Dedifferentiated amniotic fluid mesenchymal stem cell (primary cell): ENCODE measurements at regions not wholly inside any gene's neighbourhood (a gene's known extent, or its start where the extent isn't known, plus 50 kb on each side); places are given as distances from the start of the nearest gene placed in this dataset.
A peak's percentile ranks its signal among the peaks of the same experiment; 100 is the strongest.

Experiments
- DNase-seq: peaks from one replicate; pipeline ENCODE4 v3.0.0-alpha.2; 2016; ENCODE audit errors: extremely low spot score

- no peak for DNase-seq
These were observed 125.5 kb upstream of the IRF2BP2 start for GRCh38 chr1:234735476-234735875.

- DNase-seq = no peak
These were observed 124.9 kb upstream of the IRF2BP2 start for GRCh38 chr1:234734869-234735268.

- no peak for DNase-seq
These were observed 124.4 kb upstream of the IRF2BP2 start for GRCh38 chr1:234734412-234734835.

GRCh38 chr1:234733427-234733826, 123.4 kb upstream of the IRF2BP2 start:
- no peak for DNase-seq

- no peak for DNase-seq
These were observed 122.9 kb upstream of the IRF2BP2 start for GRCh38 chr1:234732671-234733390.

GRCh38 chr1:234732260-234732659, 122.3 kb upstream of the IRF2BP2 start:
- no peak for DNase-seq

GRCh38 chr1:234731569-234732085, 121.6 kb upstream of the IRF2BP2 start:
- DNase-seq = no peak

GRCh38 chr1:234730770-234731568, 121.0 kb upstream of the IRF2BP2 start:
- no peak for DNase-seq

- no peak for DNase-seq
These were observed 120.4 kb upstream of the IRF2BP2 start for GRCh38 chr1:234730475-234730769.

GRCh38 chr1:234729561-234730474, 119.8 kb upstream of the IRF2BP2 start:
- no peak for DNase-seq

GRCh38 chr1:234728740-234729139, 118.8 kb upstream of the IRF2BP2 start:
- no peak for DNase-seq

GRCh38 chr1:234727018-234727940, 117.3 kb upstream of the IRF2BP2 start:
- DNase-seq = no peak

GRCh38 chr1:234726359-234726943, 116.5 kb upstream of the IRF2BP2 start:
- no peak for DNase-seq

- no peak for DNase-seq
These were observed 115.5 kb upstream of the IRF2BP2 start for GRCh38 chr1:234725177-234726132.

- DNase-seq = no peak
These were observed 114.7 kb upstream of the IRF2BP2 start for GRCh38 chr1:234724516-234725176.

- DNase-seq = peak; percentile 81
These were observed 113.1 kb upstream of the IRF2BP2 start for GRCh38 chr1:234722904-234723720.

- DNase-seq = no peak
These were observed 112.3 kb upstream of the IRF2BP2 start for GRCh38 chr1:234722270-234722704.
